ENCODE measurements at regions not wholly inside any gene's neighbourhood (a gene's known extent, or its start where the extent isn't known, plus 50 kb on each side); places are given as distances from the start of the nearest gene placed in this dataset.

GRCh38 chr2:83900862-83901261, 558.2 kb downstream of the SUCLG1 start:
- no peak for TF ChIP-seq EZH2 (IDR thresholded peaks at IDR 0.05; ENCODE audit: low read length)
- TF ChIP-seq CTCF (optimal IDR thresholded peaks at IDR 0.05 in 1 of 3, IDR thresholded peaks at IDR 0.05 in 1 of 3, conservative IDR thresholded peaks at IDR 0.05 in 1 of 3; ENCODE audit: extremely low read depth in 1 of 3, insufficient read depth in 2 of 3, low read length in 3 of 3), result no peak
